Mesothelial cell of epicardium (in vitro differentiated cells): ENCODE measurements at regions not wholly inside any gene's neighbourhood (a gene's known extent, or its start where the extent isn't known, plus 50 kb on each side); places are given as distances from the start of the nearest gene placed in this dataset.

Experiments used
- DNase-seq, 2 experiments: peaks; one replicate each; pipeline ENCODE4 v3.0.0; 2021; ENCODE audit warnings: low spot score in 2 of 2; ENCODE audit not compliant: unreplicated experiment in 2 of 2
- H3K27ac Mint-ChIP-seq: 2 replicates; pipeline ENCODE4 v1.8.0; 2021; ENCODE audit warnings: mixed read lengths
- H3K27me3 Mint-ChIP-seq: 2 replicates; pipeline ENCODE4 v1.8.0; 2021; ENCODE audit warnings: low read depth, mixed read lengths
- H3K36me3 Mint-ChIP-seq: 2 replicates; pipeline ENCODE4 v1.8.0; 2021; ENCODE audit warnings: mixed read lengths
- H3K4me1 Mint-ChIP-seq: 2 replicates; pipeline ENCODE4 v1.8.0; 2021; ENCODE audit warnings: mixed read lengths
- H3K4me3 Mint-ChIP-seq: 2 replicates; pipeline ENCODE4 v1.8.0; 2021; ENCODE audit warnings: mild to moderate bottlenecking, moderate library complexity, mixed read lengths
- H3K9me3 Mint-ChIP-seq: 2 replicates; pipeline ENCODE4 v1.8.0; 2021; ENCODE audit warnings: mixed read lengths
- CTCF ChIP-seq: fragments of 200-600 bp; sonication (generic); IDR thresholded peaks from one replicate; pipeline ENCODE4 v1.5.0; 2021; ENCODE audit warnings: antibody characterized with exemption; ENCODE audit not compliant: unreplicated experiment

GRCh38 chr5:18243846-18244245 lies 609.6 kb downstream of the TAF11L14 start:
- peaks cover 5% of the 10 kb centered on the region for H3K4me1 Mint-ChIP-seq
- no peak overlapping the region for H3K4me3 Mint-ChIP-seq
- H3K27ac Mint-ChIP-seq, result no peak overlapping the region
- peaks cover 35% of the 10 kb centered on the region for H3K9me3 Mint-ChIP-seq
- H3K36me3 Mint-ChIP-seq, result peaks cover 3% of the 10 kb centered on the region
- H3K27me3 Mint-ChIP-seq, result no peaks in the 10 kb centered on the region
- no peak for TF ChIP-seq CTCF
- DNase-seq, result no peak

- H3K27ac Mint-ChIP-seq, result no peak overlapping the region
- DNase-seq, result no peak
- no peak overlapping the region for H3K4me3 Mint-ChIP-seq
- H3K27me3 Mint-ChIP-seq, result no peaks in the 10 kb centered on the region
- no peak for TF ChIP-seq CTCF
- peaks cover 35% of the 10 kb centered on the region for H3K9me3 Mint-ChIP-seq
- H3K36me3 Mint-ChIP-seq, result peaks cover 3% of the 10 kb centered on the region
- peaks cover 5% of the 10 kb centered on the region for H3K4me1 Mint-ChIP-seq
Measured at GRCh38 chr5:18244309-18244708, 610.0 kb downstream of the TAF11L14 start.

DNA sequence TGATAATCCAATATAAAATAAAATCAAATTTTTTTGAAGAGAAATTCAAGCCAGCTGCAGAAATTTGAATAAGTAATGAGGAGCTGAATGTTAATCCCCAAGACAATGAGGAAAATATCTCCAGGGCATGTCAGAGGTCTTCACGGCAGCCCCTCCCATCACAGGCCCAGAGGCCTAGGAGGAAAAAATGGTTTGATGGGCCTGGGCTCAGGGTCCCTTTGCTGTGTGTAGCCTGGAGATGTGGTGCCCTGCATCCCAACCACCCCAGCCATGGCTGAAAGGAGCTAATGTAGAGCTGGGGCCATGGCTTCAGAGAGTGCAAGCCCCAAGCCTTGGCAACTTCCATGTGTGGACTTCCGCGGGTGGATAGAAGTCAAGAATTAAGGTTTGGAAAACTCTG lies 618.3 kb downstream of the TAF11L14 start:
- Mint-ChIP-seq H3K4me1 (no peaks in the 10 kb centered on the region), H3K27me3 (peaks cover 2% of the 10 kb centered on the region), H3K27ac (no peak overlapping the region), H3K4me3 (no peak overlapping the region), H3K36me3 (no peaks in the 10 kb centered on the region), H3K9me3 (peaks cover 55% of the 10 kb centered on the region)
- TF ChIP-seq CTCF, result no peak
- no peak for DNase-seq

DNA sequence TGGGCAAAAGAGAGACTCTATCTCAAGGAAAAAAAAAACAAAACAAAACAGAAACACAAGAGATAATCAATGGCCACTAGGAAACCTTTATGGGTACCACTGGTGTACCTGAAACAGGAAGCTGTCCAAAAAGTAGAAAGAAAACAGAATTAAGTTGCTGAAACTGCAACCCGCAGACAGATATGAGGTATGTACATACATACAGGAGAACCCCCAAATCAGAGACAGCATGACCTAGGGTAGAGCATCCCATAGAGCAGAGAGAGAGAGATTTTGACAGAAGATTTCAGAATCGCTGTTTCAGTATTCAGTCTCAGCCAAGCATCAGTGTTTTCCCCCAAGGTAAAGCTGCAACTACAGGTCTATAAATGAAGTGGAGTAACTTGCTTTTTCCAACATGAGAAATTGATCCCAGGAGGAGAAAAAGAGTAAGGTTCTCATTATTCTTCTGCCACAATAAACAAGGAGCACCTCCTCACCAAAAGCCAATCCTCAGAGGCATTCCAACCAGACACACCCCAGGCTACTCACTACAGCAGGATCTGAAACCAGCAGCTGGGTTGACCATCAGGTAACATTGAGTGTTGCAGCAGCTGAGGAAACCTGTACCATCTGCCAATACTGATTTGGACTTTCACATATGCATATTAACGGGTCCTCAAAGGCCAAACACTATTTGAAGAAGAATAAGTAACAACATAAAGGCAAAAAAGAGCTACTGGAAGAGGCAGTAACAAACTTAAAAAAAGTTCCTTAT lies 630.0 kb downstream of the TAF11L14 start:
- H3K9me3 Mint-ChIP-seq, result peaks cover 21% of the 10 kb centered on the region
- DNase-seq, result no peak
- H3K27me3 Mint-ChIP-seq, result peaks cover 4% of the 10 kb centered on the region
- no peak for TF ChIP-seq CTCF
- no peak overlapping the region for H3K4me3 Mint-ChIP-seq
- no peaks in the 10 kb centered on the region for H3K4me1 Mint-ChIP-seq
- no peaks in the 10 kb centered on the region for H3K36me3 Mint-ChIP-seq
- H3K27ac Mint-ChIP-seq, result no peak overlapping the region

GRCh38 chr5:18270635-18271338 lies 636.5 kb downstream of the TAF11L14 start:
- no peak for TF ChIP-seq CTCF
- H3K27me3 Mint-ChIP-seq, result no peaks in the 10 kb centered on the region
- no peak overlapping the region for H3K27ac Mint-ChIP-seq
- H3K4me1 Mint-ChIP-seq, result peaks cover 11% of the 10 kb centered on the region
- H3K36me3 Mint-ChIP-seq, result no peaks in the 10 kb centered on the region
- H3K4me3 Mint-ChIP-seq, result no peak overlapping the region
- no peak for DNase-seq
- peaks cover 12% of the 10 kb centered on the region for H3K9me3 Mint-ChIP-seq
